Thyroid gland (tissue), 4 donors: ENCODE measurements at regions not wholly inside any gene's neighbourhood (a gene's known extent, or its start where the extent isn't known, plus 50 kb on each side); places are given as distances from the start of the nearest gene placed in this dataset.

Experiments used
- DNase-seq, 2 donors: peaks; one replicate each; pipeline ENCODE4 v3.0.0-alpha.2; 2019
- H3K27ac ChIP-seq, 3 donors: fragments of 200-600 bp; sonication (generic); 1 replicate in 2 of 3; 2 replicates in 1 of 3; pipeline ENCODE4 v1.5.1; 2016 to 2019; ENCODE audit warnings: mild to moderate bottlenecking in 1 of 3, moderate library complexity in 1 of 3
- H3K27me3 ChIP-seq: fragments of 200-600 bp; sonication (generic); one replicate; pipeline ENCODE4 v1.5.1; 2019
- H3K36me3 ChIP-seq, 2 donors: fragments of 200-600 bp; sonication (generic); one replicate each; pipeline ENCODE4 v1.5.1; 2016 to 2019
- H3K4me1 ChIP-seq, 2 donors: fragments of 200-600 bp; sonication (generic); one replicate each; pipeline ENCODE4 v1.5.1; 2017 to 2019
- H3K4me3 ChIP-seq, 3 donors: fragments of 200-600 bp; sonication (generic); replicated peaks in 1 of 3; 1 replicate in 2 of 3; 2 replicates in 1 of 3; pipeline ENCODE4 v1.5.1; 2016; ENCODE audit warnings: mild to moderate bottlenecking in 1 of 3
- H3K9me3 ChIP-seq: fragments of 200-600 bp; sonication (generic); one replicate; pipeline ENCODE4 v1.5.1; 2017
- CTCF ChIP-seq, 6 experiments: fragments of 200-600 bp in 3 of 6; fragments of 450-650 bp in 3 of 6; sonication (generic) in 3 of 6; IDR thresholded peaks; one replicate each; pipeline ENCODE4 v1.5.1; 2016 to 2019; ENCODE audit warnings: antibody characterized with exemption in 6 of 6, mild to moderate bottlenecking in 2 of 6, inconsistent platforms in 1 of 6, moderate library complexity in 1 of 6
- POLR2A ChIP-seq, 2 donors: fragments of 450-650 bp; IDR thresholded peaks; one replicate each; pipeline ENCODE4 v1.6.1; 2017; ENCODE audit warnings: antibody characterized with exemption in 2 of 2, mild to moderate bottlenecking in 2 of 2, moderate library complexity in 1 of 2
- WGBS, 2 donors: methylation state at CpG; one replicate each; pipeline ENCODE4 v1.1.5; 2017; 5-methylcytosine and 5-hydroxymethylcytosine counted together
- intact Hi-C: fragments of 100-400 bp; cut with DNase I; formaldehyde crosslinking; loops from one replicate; pipeline ENCODE4 v1.15.1; 2023

GRCh38 chr18:41436772-41437171 is 518.3 kb upstream of the PIK3C3 start:
- intact Hi-C loops: no loop called here
- TF ChIP-seq POLR2A (IDR thresholded peaks at IDR 0.05) (no peak), CTCF (IDR thresholded peaks at IDR 0.05) (no peak)
- Histone ChIP-seq H3K4me1 (no peaks in the 10 kb centered on the region), H3K27me3 (no peaks in the 10 kb centered on the region), H3K27ac (no peak overlapping the region), H3K4me3 (no peak overlapping the region), H3K9me3 (no peaks in the 10 kb centered on the region), H3K36me3 (no peaks in the 10 kb centered on the region)
- WGBS, 2 donors: 93 to 94% methylated on average over 1 of the region's 1 CpG
- no peak for DNase-seq

GRCh38 chr18:41418598-41418997 is 536.4 kb upstream of the PIK3C3 start:
- no peak for DNase-seq
- Histone ChIP-seq H3K27ac (no peak overlapping the region), H3K4me1 (no peaks in the 10 kb centered on the region), H3K36me3 (no peaks in the 10 kb centered on the region), H3K27me3 (no peaks in the 10 kb centered on the region), H3K9me3 (no peaks in the 10 kb centered on the region), H3K4me3 (no peak overlapping the region)
- 93 to 94% methylated on average over 3 of the region's 3 CpGs for WGBS, 2 donors
- TF ChIP-seq CTCF (IDR thresholded peaks at IDR 0.05) (no peak), POLR2A (IDR thresholded peaks at IDR 0.05) (no peak)
- intact Hi-C loops: no loop called here

- H3K36me3 ChIP-seq: no peaks in the 10 kb centered on the region
- H3K4me1 ChIP-seq: no peaks in the 10 kb centered on the region
- H3K4me3 ChIP-seq: no peak overlapping the region
- no peak for TF ChIP-seq POLR2A (IDR thresholded peaks at IDR 0.05)
- no peak for TF ChIP-seq CTCF (IDR thresholded peaks at IDR 0.05)
- no peak for DNase-seq
- intact Hi-C loops: no loop called here
- 84 to 89% methylated on average over 4 of the region's 4 CpGs for WGBS, 2 donors
- H3K9me3 ChIP-seq: no peaks in the 10 kb centered on the region
- no peak overlapping the region for H3K27ac ChIP-seq
- H3K27me3 ChIP-seq: no peaks in the 10 kb centered on the region
Observed at GRCh38 chr18:41416044-41416443, 539.0 kb upstream of the PIK3C3 start.

- Histone ChIP-seq H3K27me3 (no peaks in the 10 kb centered on the region), H3K4me1 (no peaks in the 10 kb centered on the region), H3K36me3 (no peaks in the 10 kb centered on the region), H3K9me3 (no peaks in the 10 kb centered on the region), H3K4me3 (no peak overlapping the region), H3K27ac (no peak overlapping the region)
- intact Hi-C loops: no loop called here
- TF ChIP-seq POLR2A (IDR thresholded peaks at IDR 0.05) (no peak), CTCF (IDR thresholded peaks at IDR 0.05) (no peak)
- no peak for DNase-seq
Observed at GRCh38 chr18:41410006-41410405, 545.0 kb upstream of the PIK3C3 start.

- Histone ChIP-seq H3K36me3 (no peaks in the 10 kb centered on the region), H3K9me3 (no peaks in the 10 kb centered on the region), H3K27me3 (no peaks in the 10 kb centered on the region), H3K27ac (no peak overlapping the region), H3K4me1 (no peaks in the 10 kb centered on the region), H3K4me3 (no peak overlapping the region)
- DNase-seq: no peak
- no peak for TF ChIP-seq POLR2A (IDR thresholded peaks at IDR 0.05)
- TF ChIP-seq CTCF (IDR thresholded peaks at IDR 0.05): no peak
- WGBS, 2 donors: 67 to 78% methylated on average over 2 of the region's 2 CpGs
- intact Hi-C loops: no loop called here
Observed at GRCh38 chr18:41406834-41407233, 548.2 kb upstream of the PIK3C3 start.
